Liver (tissue), 3 donors: ENCODE measurements at regions not wholly inside any gene's neighbourhood (a gene's known extent, or its start where the extent isn't known, plus 50 kb on each side); places are given as distances from the start of the nearest gene placed in this dataset.

Experiments
- ATF3 ChIP-seq: IDR thresholded peaks from 2 replicates; pipeline ENCODE4 v1.6.1; 2016; ENCODE audit warnings: antibody characterized with exemption
- CTCF ChIP-seq: fragments of 150-350 bp; IDR thresholded peaks from 2 replicates; pipeline ENCODE4 v1.5.1; 2017; ENCODE audit warnings: improper control_type of control experiment, low read depth, low read length; ENCODE audit not compliant: missing input control
- FOXA1 ChIP-seq: IDR thresholded peaks from 2 replicates; pipeline ENCODE4 v1.6.1; 2016; ENCODE audit warnings: antibody characterized with exemption
- GABPA ChIP-seq, 2 donors: IDR thresholded peaks in 1 of 2; conservative IDR thresholded peaks in 1 of 2; 2 replicates each; pipeline ENCODE4 v1.6.1; 2016; ENCODE audit warnings: antibody characterized with exemption in 2 of 2, mild to moderate bottlenecking in 1 of 2, moderate library complexity in 1 of 2
- HNF4G ChIP-seq: IDR thresholded peaks from 2 replicates; pipeline ENCODE4 v1.6.1; 2016; ENCODE audit warnings: antibody characterized with exemption
- JUND ChIP-seq, 2 donors: IDR thresholded peaks; 2 replicates each; pipeline ENCODE4 v1.6.1; 2016; ENCODE audit warnings: antibody characterized with exemption in 2 of 2
- MAX ChIP-seq: IDR thresholded peaks from 2 replicates; pipeline ENCODE4 v1.6.1; 2016; ENCODE audit warnings: antibody characterized with exemption
- RAD21 ChIP-seq, 2 donors: IDR thresholded peaks; 2 replicates each; pipeline ENCODE4 v1.6.1; 2016; ENCODE audit warnings: antibody characterized with exemption in 2 of 2, mild to moderate bottlenecking in 2 of 2
- REST ChIP-seq: IDR thresholded peaks from 2 replicates; pipeline ENCODE4 v1.6.1; 2016; ENCODE audit warnings: antibody characterized with exemption, mild to moderate bottlenecking
- TAF1 ChIP-seq: conservative IDR thresholded peaks from 2 replicates; pipeline ENCODE4 v1.6.1; 2016; ENCODE audit warnings: antibody characterized with exemption, mild to moderate bottlenecking
- donor health status: healthy.
- donor health status: healthy.

GRCh38 chr2:5609201-5609600 lies 83.0 kb upstream of the SOX11 start:
- TF ChIP-seq FOXA1 (no peak), MAX (no peak), CTCF (no peak), REST (no peak), ATF3 (no peak), TAF1 (no peak), HNF4G (no peak), RAD21 (IDR thresholded peaks at IDR 0.05) (no peak), GABPA (IDR thresholded peaks at IDR 0.05 in 1 of 2, conservative IDR thresholded peaks at IDR 0.05 in 1 of 2) (no peak), JUND (IDR thresholded peaks at IDR 0.05) (no peak)
